Activated naive CD8-positive, alpha-beta T cell treated with anti-CD3 and anti-CD28 coated beads, Interleukin-2, amount 50 U/mL, for 24 hours (primary cell): ENCODE measurements at regions not wholly inside any gene's neighbourhood (a gene's known extent, or its start where the extent isn't known, plus 50 kb on each side); places are given as distances from the start of the nearest gene placed in this dataset.
A peak's percentile ranks its signal among the peaks of the same experiment; 100 is the strongest.

ENCODE experiments used
- ATAC-seq: fragments of 150-1000 bp; cut with Tn5 transposase; one replicate; pipeline ENCODE4 v1.10.0; 2021
- DNase-seq: peaks from one replicate; pipeline ENCODE4 v3.0.0; 2021
- H3K27ac Mint-ChIP-seq: one replicate; pipeline ENCODE4 v1.8.0; 2021; ENCODE audit warnings: mild to moderate bottlenecking, mixed read lengths
- H3K27me3 Mint-ChIP-seq: one replicate; pipeline ENCODE4 v1.8.0; 2021; ENCODE audit warnings: mixed read lengths
- H3K36me3 Mint-ChIP-seq: one replicate; pipeline ENCODE4 v1.8.0; 2021; ENCODE audit warnings: low read depth, mixed read lengths
- H3K4me1 Mint-ChIP-seq: one replicate; pipeline ENCODE4 v1.8.0; 2021; ENCODE audit warnings: mixed read lengths
- H3K4me3 Mint-ChIP-seq: one replicate; pipeline ENCODE4 v1.8.0; 2021; ENCODE audit warnings: mild to moderate bottlenecking, moderate library complexity, mixed read lengths
- H3K9me3 Mint-ChIP-seq: one replicate; pipeline ENCODE4 v1.8.0; 2021; ENCODE audit warnings: mixed read lengths

- DNase-seq, result no peak
These were observed 2155.1 kb upstream of the AGA start for GRCh38 chr4:179597301-179597700.

GRCh38 chr4:179601671-179602070, 2159.4 kb upstream of the AGA start:
- H3K27me3 Mint-ChIP-seq, result no peaks in the 10 kb centered on the region
- no peak overlapping the region for H3K27ac Mint-ChIP-seq
- ATAC-seq, result no peak
- no peak overlapping the region for H3K4me3 Mint-ChIP-seq
- no peaks in the 10 kb centered on the region for H3K4me1 Mint-ChIP-seq
- H3K36me3 Mint-ChIP-seq, result no peaks in the 10 kb centered on the region
- DNase-seq, result no peak
- H3K9me3 Mint-ChIP-seq, result peaks cover 8% of the 10 kb centered on the region

More at GRCh38 chr4:179597301-179597700, 2155.1 kb upstream of the AGA start:
- Mint-ChIP-seq H3K27ac (no peak overlapping the region), H3K36me3 (no peaks in the 10 kb centered on the region), H3K4me3 (no peak overlapping the region), H3K4me1 (no peaks in the 10 kb centered on the region), H3K9me3 (no peaks in the 10 kb centered on the region), H3K27me3 (no peaks in the 10 kb centered on the region)
- no peak for ATAC-seq

- H3K27ac Mint-ChIP-seq, result no peak overlapping the region
- ATAC-seq (no peak), DNase-seq (no peak)
- H3K9me3 Mint-ChIP-seq, result peaks cover 13% of the 10 kb centered on the region
- no peaks in the 10 kb centered on the region for H3K4me1 Mint-ChIP-seq
- no peaks in the 10 kb centered on the region for H3K36me3 Mint-ChIP-seq
- H3K4me3 Mint-ChIP-seq, result no peak overlapping the region
- H3K27me3 Mint-ChIP-seq, result no peaks in the 10 kb centered on the region
These were observed 2163.0 kb upstream of the AGA start for GRCh38 chr4:179605196-179605595.

GRCh38 chr4:179607003-179607402, 2164.8 kb upstream of the AGA start:
- no peaks in the 10 kb centered on the region for H3K27me3 Mint-ChIP-seq
- DNase-seq, result no peak
- H3K9me3 Mint-ChIP-seq, result peaks cover 13% of the 10 kb centered on the region

GRCh38 chr4:179615704-179616103, 2173.5 kb upstream of the AGA start:
- peaks cover 2% of the 10 kb centered on the region for H3K36me3 Mint-ChIP-seq
- H3K27ac Mint-ChIP-seq, result no peak overlapping the region
- ATAC-seq (no peak), DNase-seq (no peak)
- no peaks in the 10 kb centered on the region for H3K4me1 Mint-ChIP-seq
- H3K4me3 Mint-ChIP-seq, result no peak overlapping the region
- H3K27me3 Mint-ChIP-seq, result no peaks in the 10 kb centered on the region
- H3K9me3 Mint-ChIP-seq, result peaks cover 12% of the 10 kb centered on the region

More at GRCh38 chr4:179607003-179607402, 2164.8 kb upstream of the AGA start:
- H3K4me3 Mint-ChIP-seq, result no peak overlapping the region
- no peaks in the 10 kb centered on the region for H3K4me1 Mint-ChIP-seq
- no peak overlapping the region for H3K27ac Mint-ChIP-seq
- H3K36me3 Mint-ChIP-seq, result no peaks in the 10 kb centered on the region
- ATAC-seq, result no peak

- Mint-ChIP-seq H3K9me3 (peaks cover 5% of the 10 kb centered on the region), H3K4me3 (no peak overlapping the region), H3K27ac (no peak overlapping the region), H3K36me3 (no peaks in the 10 kb centered on the region), H3K27me3 (no peaks in the 10 kb centered on the region), H3K4me1 (no peaks in the 10 kb centered on the region)
- ATAC-seq (no peak), DNase-seq (no peak)
These were observed 2176.7 kb upstream of the AGA start for GRCh38 chr4:179618966-179619365.

GRCh38 chr4:179624768-179625181, 2182.5 kb upstream of the AGA start:
- H3K27me3 Mint-ChIP-seq, result no peaks in the 10 kb centered on the region

GRCh38 chr4:179625406-179625805, 2183.2 kb upstream of the AGA start:
- Mint-ChIP-seq H3K4me1 (no peaks in the 10 kb centered on the region), H3K36me3 (no peaks in the 10 kb centered on the region), H3K27me3 (no peaks in the 10 kb centered on the region), H3K9me3 (no peaks in the 10 kb centered on the region), H3K27ac (no peak overlapping the region), H3K4me3 (no peak overlapping the region)
- DNase-seq, result no peak
- no peak for ATAC-seq

More at GRCh38 chr4:179624768-179625181, 2182.5 kb upstream of the AGA start:
- no peaks in the 10 kb centered on the region for H3K9me3 Mint-ChIP-seq
- no peak overlapping the region for H3K27ac Mint-ChIP-seq
- no peaks in the 10 kb centered on the region for H3K4me1 Mint-ChIP-seq
- no peak for ATAC-seq
- no peaks in the 10 kb centered on the region for H3K36me3 Mint-ChIP-seq
- DNase-seq, result no peak
- H3K4me3 Mint-ChIP-seq, result no peak overlapping the region

GRCh38 chr4:179626687-179627086, 2184.4 kb upstream of the AGA start:
- Mint-ChIP-seq H3K4me3 (no peak overlapping the region), H3K27ac (no peak overlapping the region), H3K36me3 (no peaks in the 10 kb centered on the region), H3K27me3 (no peaks in the 10 kb centered on the region), H3K9me3 (no peaks in the 10 kb centered on the region), H3K4me1 (no peaks in the 10 kb centered on the region)
- ATAC-seq (no peak), DNase-seq (no peak)

GRCh38 chr4:179631321-179631720, 2189.1 kb upstream of the AGA start:
- Mint-ChIP-seq H3K9me3 (peaks cover 4% of the 10 kb centered on the region), H3K27me3 (no peaks in the 10 kb centered on the region), H3K4me3 (no peak overlapping the region), H3K36me3 (no peaks in the 10 kb centered on the region), H3K27ac (no peak overlapping the region), H3K4me1 (no peaks in the 10 kb centered on the region)
- ATAC-seq, result no peak
- no peak for DNase-seq

- no peak for ATAC-seq
- Mint-ChIP-seq H3K4me3 (no peak overlapping the region), H3K9me3 (peaks cover 4% of the 10 kb centered on the region), H3K4me1 (no peaks in the 10 kb centered on the region), H3K27me3 (no peaks in the 10 kb centered on the region), H3K36me3 (no peaks in the 10 kb centered on the region), H3K27ac (no peak overlapping the region)
- DNase-seq, result no peak
These were observed 2192.6 kb upstream of the AGA start for GRCh38 chr4:179634862-179635261.

- DNase-seq (no peak), ATAC-seq (no peak)
- H3K27ac Mint-ChIP-seq, result no peak overlapping the region
- no peaks in the 10 kb centered on the region for H3K27me3 Mint-ChIP-seq
- H3K9me3 Mint-ChIP-seq, result peaks cover 28% of the 10 kb centered on the region
- no peak overlapping the region for H3K4me3 Mint-ChIP-seq
- no peaks in the 10 kb centered on the region for H3K36me3 Mint-ChIP-seq
- peaks cover 4% of the 10 kb centered on the region for H3K4me1 Mint-ChIP-seq
These were observed 2220.3 kb upstream of the AGA start for GRCh38 chr4:179662522-179662921.

GRCh38 chr4:179663641-179664429, 2221.6 kb upstream of the AGA start:
- peaks cover 28% of the 10 kb centered on the region for H3K9me3 Mint-ChIP-seq
- peak overlapping the region; percentile 76 for H3K27ac Mint-ChIP-seq
- no peaks in the 10 kb centered on the region for H3K27me3 Mint-ChIP-seq
- H3K4me3 Mint-ChIP-seq, result no peak overlapping the region
- DNase-seq (no peak), ATAC-seq (no peak)
- no peaks in the 10 kb centered on the region for H3K36me3 Mint-ChIP-seq
- H3K4me1 Mint-ChIP-seq, result peaks cover 4% of the 10 kb centered on the region

GRCh38 chr4:179664430-179665027, 2222.3 kb upstream of the AGA start:
- ATAC-seq, result no peak
- DNase-seq, result no peak
- H3K27me3 Mint-ChIP-seq, result no peaks in the 10 kb centered on the region
- no peak overlapping the region for H3K4me3 Mint-ChIP-seq
- H3K9me3 Mint-ChIP-seq, result peaks cover 26% of the 10 kb centered on the region
- H3K36me3 Mint-ChIP-seq, result no peaks in the 10 kb centered on the region
- peaks cover 4% of the 10 kb centered on the region for H3K4me1 Mint-ChIP-seq
- H3K27ac Mint-ChIP-seq, result no peak overlapping the region

- Mint-ChIP-seq H3K4me1 (peaks cover 4% of the 10 kb centered on the region), H3K27me3 (no peaks in the 10 kb centered on the region), H3K27ac (no peak overlapping the region), H3K9me3 (peaks cover 24% of the 10 kb centered on the region), H3K4me3 (no peak overlapping the region), H3K36me3 (no peaks in the 10 kb centered on the region)
- ATAC-seq (no peak), DNase-seq (no peak)
These were observed 2224.0 kb upstream of the AGA start for GRCh38 chr4:179666226-179666625.
